B cell (primary cell): ENCODE measurements at regions not wholly inside any gene's neighbourhood (a gene's known extent, or its start where the extent isn't known, plus 50 kb on each side); places are given as distances from the start of the nearest gene placed in this dataset.

Experiments
- ATAC-seq: fragments of 200-7000 bp; cut with Tn5 transposase; one replicate; pipeline ENCODE4 v1.10.0; 2021; ENCODE audit warnings: low read depth, mild to moderate bottlenecking, moderate number of reproducible peaks, moderate library complexity
- CTCF ChIA-PET: fragments of 350-600 bp; sonication (Branson Sonifier 250); formaldehyde crosslinking; loops from one replicate; lab custom pipeline; 2021; ENCODE audit warnings: antibody characterized with exemption, inconsistent platforms; lab: Charles Lee
- POLR2A ChIA-PET: fragments of 350-600 bp; sonication (Branson Sonifier 250); formaldehyde crosslinking; loops from one replicate; lab custom pipeline; 2021; ENCODE audit warnings: antibody characterized with exemption; lab: Charles Lee
- DNase-seq: peaks from one replicate; pipeline ENCODE4 v3.0.0; 2013
- H2AFZ ChIP-seq: 2 replicates; pipeline ENCODE4 v1.6.1; 2012; ENCODE audit warnings: mild to moderate bottlenecking, low read depth, low read length; ENCODE audit not compliant: insufficient read depth, poor library complexity, severe bottlenecking
- H3K27ac ChIP-seq, 2 donors: 1 replicate in 1 of 2; 2 replicates in 1 of 2; pipeline ENCODE4 v1.5.1; 2012 to 2013; ENCODE audit warnings: low read length in 2 of 2, mild to moderate bottlenecking in 2 of 2, moderate library complexity in 1 of 2
- H3K27me3 ChIP-seq, 4 experiments: fragments of 200-600 bp in 1 of 4; sonication (generic) in 1 of 4; replicated peaks in 1 of 4; 1 replicate in 2 of 4; 2 replicates in 2 of 4; pipeline versions ENCODE4 v1.6.1 to v1.7.0; 2013 to 2016; ENCODE audit warnings: low read length in 3 of 4, mild to moderate bottlenecking in 2 of 4, mixed read lengths in 1 of 4, moderate library complexity in 1 of 4; ENCODE audit not compliant: insufficient read depth in 4 of 4, control insufficient read depth in 3 of 4; ENCODE audit errors: control extremely low read depth in 1 of 4
- H3K36me3 ChIP-seq, 2 experiments: replicated peaks in 1 of 2; 1 replicate in 1 of 2; 2 replicates in 1 of 2; pipeline versions ENCODE4 v1.6.1 to v1.7.1; 2013; ENCODE audit warnings: low read length in 1 of 2; ENCODE audit not compliant: insufficient read depth in 2 of 2, control insufficient read depth in 1 of 2; ENCODE audit errors: control extremely low read depth in 1 of 2, extremely low read depth in 1 of 2
- H3K4me1 ChIP-seq, 2 donors: fragments of 200-600 bp in 1 of 2; sonication (generic) in 1 of 2; 1 replicate in 1 of 2; 2 replicates in 1 of 2; pipeline versions ENCODE4 v1.5.1 to v1.6.1; 2013 to 2017; ENCODE audit warnings: low read length in 2 of 2; ENCODE audit not compliant: control insufficient read depth in 2 of 2, insufficient read depth in 2 of 2
- H3K4me2 ChIP-seq: replicated peaks from 2 replicates; pipeline ENCODE3; 2012; ENCODE audit warnings: mild to moderate bottlenecking, low read depth, low read length; ENCODE audit not compliant: poor library complexity, severe bottlenecking
- H3K4me3 ChIP-seq, 5 experiments: fragments of 200-600 bp in 1 of 5; sonication (generic) in 1 of 5; 1 replicate in 3 of 5; 2 replicates in 2 of 5; pipeline versions ENCODE4 v1.5.1 to v1.7.0; 2011 to 2016; ENCODE audit warnings: low read length in 4 of 5, mild to moderate bottlenecking in 4 of 5, low read depth in 2 of 5, control low read depth in 1 of 5, moderate library complexity in 1 of 5; ENCODE audit not compliant: insufficient read depth in 1 of 5; ENCODE audit errors: control extremely low read depth in 1 of 5, extremely low read depth in 1 of 5
- H3K79me2 ChIP-seq: fragments of 200-600 bp; sonication (generic); one replicate; pipeline ENCODE4 v1.6.0; 2016; ENCODE audit warnings: low read length; ENCODE audit not compliant: control insufficient read depth, insufficient read depth
- H3K9ac ChIP-seq: fragments of 200-600 bp; sonication (generic); 2 replicates; pipeline ENCODE4 v1.6.1; 2017; ENCODE audit warnings: mild to moderate bottlenecking, low read length, moderate library complexity
- H3K9me3 ChIP-seq, 3 donors: one replicate each; pipeline versions ENCODE4 v1.6.1 to v1.7.1; 2013; ENCODE audit warnings: low read length in 2 of 3; ENCODE audit not compliant: control insufficient read depth in 2 of 3, insufficient read depth in 1 of 3; ENCODE audit errors: control extremely low read depth in 1 of 3
- H4K20me1 ChIP-seq: 2 replicates; pipeline ENCODE4 v1.6.0; 2012; ENCODE audit warnings: mild to moderate bottlenecking, low read length; ENCODE audit not compliant: insufficient read depth, control insufficient read depth, poor library complexity, severe bottlenecking
- H3K27ac Mint-ChIP-seq: one replicate; pipeline ENCODE4 v1.8.0; 2021; ENCODE audit warnings: mixed read lengths
- H3K27me3 Mint-ChIP-seq: one replicate; pipeline ENCODE4 v1.8.0; 2021; ENCODE audit warnings: mixed read lengths
- H3K4me1 Mint-ChIP-seq: one replicate; pipeline ENCODE4 v1.8.0; 2021; ENCODE audit warnings: mixed read lengths
- H3K4me3 Mint-ChIP-seq: one replicate; pipeline ENCODE4 v1.8.0; 2021; ENCODE audit warnings: mixed read lengths
- H3K9me3 Mint-ChIP-seq: one replicate; pipeline ENCODE4 v1.8.0; 2022; ENCODE audit warnings: mixed read lengths; ENCODE audit not compliant: insufficient read depth
- CTCF ChIP-seq: fragments of 200-600 bp; IDR thresholded peaks from one replicate; pipeline ENCODE4 v1.8.0; 2022; ENCODE audit warnings: antibody characterized with exemption, mild to moderate bottlenecking
- EZH2 ChIP-seq: IDR thresholded peaks from 2 replicates; pipeline ENCODE4 v1.6.1; 2012; ENCODE audit warnings: borderline replicate concordance, low read depth, mild to moderate bottlenecking, moderate library complexity, low read length; ENCODE audit not compliant: insufficient read depth, poor library complexity, severe bottlenecking
- WGBS: methylation state at CpG from one replicate; pipeline ENCODE4 v1.1.5; 2013; ENCODE audit warnings: missing lambda C conversion rate; ENCODE audit not compliant: insufficient coverage; 5-methylcytosine and 5-hydroxymethylcytosine counted together
- intact Hi-C: fragments of 100-400 bp; cut with micrococcal nuclease; formaldehyde crosslinking; loops from one replicate; pipeline ENCODE4 v1.10.0; 2022

- no peaks in the 10 kb centered on the region for H3K9me3 Mint-ChIP-seq
- TF ChIP-seq EZH2 (no peak), CTCF (no peak)
- Histone ChIP-seq H4K20me1 (no peaks in the 10 kb centered on the region), H2AFZ (no peak overlapping the region), H3K27ac (no peak overlapping the region), H3K4me1 (no peaks in the 10 kb centered on the region), H3K9me3 (peaks cover 0 to 17% (median 0%) of the 10 kb centered on the region in 3 donors), H3K27me3 (no peaks in the 10 kb centered on the region), H3K4me3 (no peak overlapping the region), H3K79me2 (no peaks in the 10 kb centered on the region), H3K4me2 (no peak overlapping the region), H3K9ac (no peak overlapping the region), H3K36me3 (no peaks in the 10 kb centered on the region)
- POLR2A ChIA-PET, result no interaction called here
- H3K4me3 Mint-ChIP-seq, result no peak overlapping the region
- WGBS, result 42% methylated on average over 1 of the region's 1 CpG
- DNase-seq, result no peak
- intact Hi-C loops, result no loop called here
- CTCF ChIA-PET, result no interaction called here
- H3K27ac Mint-ChIP-seq, result no peak overlapping the region
- no peak for ATAC-seq
- H3K27me3 Mint-ChIP-seq, result peaks cover 4% of the 10 kb centered on the region
- no peaks in the 10 kb centered on the region for H3K4me1 Mint-ChIP-seq
Observed at GRCh38 chr17:14838567-14838966, 426.6 kb downstream of the PMP22 start.

GRCh38 chr17:14833201-14833785 lies 431.8 kb downstream of the PMP22 start:
- peaks cover 0 to 17% (median 0%) of the 10 kb centered on the region in 3 donors for H3K9me3 ChIP-seq
- H3K4me1 Mint-ChIP-seq, result no peaks in the 10 kb centered on the region
- H3K4me2 ChIP-seq, result no peak overlapping the region
- no peak overlapping the region for H3K9ac ChIP-seq
- H3K27ac Mint-ChIP-seq, result no peak overlapping the region
- no peak overlapping the region for H3K4me3 ChIP-seq
- H3K4me1 ChIP-seq, result no peaks in the 10 kb centered on the region
- no peaks in the 10 kb centered on the region for H3K79me2 ChIP-seq
- no peaks in the 10 kb centered on the region for H3K27me3 ChIP-seq
- WGBS, result 29% methylated on average over 4 of the region's 6 CpGs
- ChIA-PET POLR2A (no interaction called here), CTCF (no interaction called here)
- H3K4me3 Mint-ChIP-seq, result no peak overlapping the region
- no peak overlapping the region for H3K27ac ChIP-seq
- no peaks in the 10 kb centered on the region for H3K9me3 Mint-ChIP-seq
- no peak for DNase-seq
- H2AFZ ChIP-seq, result no peak overlapping the region
- no peak for ATAC-seq
- TF ChIP-seq CTCF (no peak), EZH2 (no peak)
- H4K20me1 ChIP-seq, result no peaks in the 10 kb centered on the region
- H3K27me3 Mint-ChIP-seq, result peaks cover 13% of the 10 kb centered on the region
- no peaks in the 10 kb centered on the region for H3K36me3 ChIP-seq
- intact Hi-C loops, result no loop called here
